Testis (tissue), 2 donors: ENCODE measurements at regions not wholly inside any gene's neighbourhood (a gene's known extent, or its start where the extent isn't known, plus 50 kb on each side); places are given as distances from the start of the nearest gene placed in this dataset.

Experiments
- DNase-seq: peaks from one replicate; pipeline ENCODE4 v3.0.0-alpha.2; 2019
- H3K27ac ChIP-seq, 2 donors: fragments of 200-600 bp; sonication (generic); one replicate each; pipeline ENCODE4 v1.5.1; 2019
- H3K27me3 ChIP-seq: fragments of 200-600 bp; sonication (generic); one replicate; pipeline ENCODE4 v1.5.1; 2019
- H3K36me3 ChIP-seq: fragments of 200-600 bp; sonication (generic); one replicate; pipeline ENCODE4 v1.5.1; 2017; ENCODE audit warnings: low read depth; ENCODE audit errors: missing control alignments
- H3K4me1 ChIP-seq: fragments of 200-600 bp; sonication (generic); one replicate; pipeline ENCODE4 v1.5.1; 2019
- H3K4me3 ChIP-seq, 2 donors: fragments of 200-600 bp; sonication (generic); one replicate each; pipeline ENCODE4 v1.5.1; 2017 to 2019
- H3K9me3 ChIP-seq: fragments of 200-600 bp; sonication (generic); one replicate; pipeline ENCODE4 v1.5.1; 2017
- CTCF ChIP-seq, 3 experiments: fragments of 450-650 bp in 2 of 3; fragments of 200-600 bp in 1 of 3; sonication (generic) in 1 of 3; IDR thresholded peaks; one replicate each; pipeline ENCODE4 v1.5.1; 2016 to 2019; ENCODE audit warnings: antibody characterized with exemption in 3 of 3, mild to moderate bottlenecking in 2 of 3, moderate library complexity in 1 of 3
- POLR2A ChIP-seq: fragments of 450-650 bp; IDR thresholded peaks from one replicate; pipeline ENCODE4 v1.6.1; 2017; ENCODE audit warnings: antibody characterized with exemption, mild to moderate bottlenecking, moderate library complexity
- WGBS, 2 donors: methylation state at CpG; one replicate each; pipeline ENCODE4 v1.1.5; 2018; 5-methylcytosine and 5-hydroxymethylcytosine counted together
- intact Hi-C: fragments of 100-400 bp; cut with DNase I; formaldehyde crosslinking; loops from one replicate; pipeline ENCODE4 v1.15.1; 2023; ENCODE audit warnings: low total_unique reads

GRCh38 chr11:109849051-109849450, 244.1 kb upstream of the ZC3H12C start:
- TF ChIP-seq POLR2A (no peak), CTCF (IDR thresholded peaks at IDR 0.05) (no peak)
- Histone ChIP-seq H3K4me1 (no peaks in the 10 kb centered on the region), H3K4me3 (no peak overlapping the region), H3K27me3 (no peaks in the 10 kb centered on the region), H3K9me3 (no peaks in the 10 kb centered on the region), H3K36me3 (no peaks in the 10 kb centered on the region), H3K27ac (no peak overlapping the region)
- 57 to 68% methylated on average over 3 of the region's 3 CpGs for WGBS, 2 donors
- intact Hi-C loops = no loop called here
- DNase-seq = no peak

GRCh38 chr11:109849946-109850345, 243.2 kb upstream of the ZC3H12C start:
- H3K27me3 ChIP-seq = no peaks in the 10 kb centered on the region
- no peaks in the 10 kb centered on the region for H3K36me3 ChIP-seq
- H3K4me3 ChIP-seq = no peak overlapping the region
- no peak for DNase-seq
- no peaks in the 10 kb centered on the region for H3K4me1 ChIP-seq
- intact Hi-C loops = no loop called here
- WGBS, 2 donors = 83 to 87% methylated on average over 5 of the region's 5 CpGs
- no peaks in the 10 kb centered on the region for H3K9me3 ChIP-seq
- TF ChIP-seq POLR2A = no peak
- no peak for TF ChIP-seq CTCF (IDR thresholded peaks at IDR 0.05)
- H3K27ac ChIP-seq = no peak overlapping the region

GRCh38 chr11:109851780-109852390, 241.3 kb upstream of the ZC3H12C start:
- H3K9me3 ChIP-seq = no peaks in the 10 kb centered on the region
- H3K27me3 ChIP-seq = no peaks in the 10 kb centered on the region
- TF ChIP-seq POLR2A (no peak), CTCF (IDR thresholded peaks at IDR 0.05) (no peak)
- no peak overlapping the region for H3K4me3 ChIP-seq
- no peak overlapping the region for H3K27ac ChIP-seq
- no peaks in the 10 kb centered on the region for H3K4me1 ChIP-seq
- no peak for DNase-seq
- H3K36me3 ChIP-seq = no peaks in the 10 kb centered on the region
- intact Hi-C loops = no loop called here
- WGBS, 2 donors = 47 to 65% methylated on average over 1 of the region's 1 CpG

GRCh38 chr11:109853156-109853776, 239.9 kb upstream of the ZC3H12C start:
- no peak for TF ChIP-seq POLR2A
- peak in 1 of 3 experiments; percentile 27 for TF ChIP-seq CTCF (IDR thresholded peaks at IDR 0.05)
- 82 to 87% methylated on average over 5 of the region's 5 CpGs for WGBS, 2 donors
- Histone ChIP-seq H3K9me3 (no peaks in the 10 kb centered on the region), H3K4me1 (no peaks in the 10 kb centered on the region), H3K36me3 (no peaks in the 10 kb centered on the region), H3K27me3 (no peaks in the 10 kb centered on the region), H3K27ac (no peak overlapping the region), H3K4me3 (no peak overlapping the region)
- intact Hi-C loops = no loop called here
- no peak for DNase-seq

- intact Hi-C loops = no loop called here
Measured at GRCh38 chr11:109854731-109855130, 238.5 kb upstream of the ZC3H12C start.

More at GRCh38 chr11:109854731-109855130, 238.5 kb upstream of the ZC3H12C start:
- no peaks in the 10 kb centered on the region for H3K4me1 ChIP-seq
- no peak overlapping the region for H3K4me3 ChIP-seq
- H3K27me3 ChIP-seq = no peaks in the 10 kb centered on the region
- H3K36me3 ChIP-seq = no peaks in the 10 kb centered on the region
- no peak overlapping the region for H3K27ac ChIP-seq
- DNase-seq = no peak
- TF ChIP-seq CTCF (IDR thresholded peaks at IDR 0.05) (no peak), POLR2A (no peak)
- no peaks in the 10 kb centered on the region for H3K9me3 ChIP-seq
